ENCODE measurements at regions not wholly inside any gene's neighbourhood (a gene's known extent, or its start where the extent isn't known, plus 50 kb on each side); places are given as distances from the start of the nearest gene placed in this dataset.

GRCh38 chr21:28268685-28269084 is 724.0 kb downstream of the LTN1 start:
- TF ChIP-seq CTCF (IDR thresholded peaks at IDR 0.05) (no peak), EP300 (IDR thresholded peaks at IDR 0.05) (no peak), POLR2A (IDR thresholded peaks at IDR 0.05) (no peak), POLR2AphosphoS5 (IDR thresholded peaks at IDR 0.05) (no peak)
